Adrenal gland (tissue), 5 donors: ENCODE measurements at regions not wholly inside any gene's neighbourhood (a gene's known extent, or its start where the extent isn't known, plus 50 kb on each side); places are given as distances from the start of the nearest gene placed in this dataset.

Source experiments
- POLR2A ChIP-seq, 2 donors: fragments of 450-650 bp; IDR thresholded peaks; one replicate each; pipeline ENCODE4 v1.6.1; 2017; ENCODE audit warnings: antibody characterized with exemption in 2 of 2, mild to moderate bottlenecking in 2 of 2, moderate library complexity in 1 of 2
- TF ChIP-seq, protein P1 (sequence below), 6 experiments: fragments of 450-650 bp in 4 of 6; fragments of 200-600 bp in 2 of 6; sonication (generic) in 1 of 6; IDR thresholded peaks; 1 replicate in 5 of 6; 2 replicates in 1 of 6; pipeline versions ENCODE4 v1.5.1 to v1.8.0; 2016 to 2021; ENCODE audit warnings: antibody characterized with exemption in 6 of 6, mild to moderate bottlenecking in 2 of 6, moderate library complexity in 1 of 6
- donor health status: DM: no; HTN: no; CAD: no.

DNA sequence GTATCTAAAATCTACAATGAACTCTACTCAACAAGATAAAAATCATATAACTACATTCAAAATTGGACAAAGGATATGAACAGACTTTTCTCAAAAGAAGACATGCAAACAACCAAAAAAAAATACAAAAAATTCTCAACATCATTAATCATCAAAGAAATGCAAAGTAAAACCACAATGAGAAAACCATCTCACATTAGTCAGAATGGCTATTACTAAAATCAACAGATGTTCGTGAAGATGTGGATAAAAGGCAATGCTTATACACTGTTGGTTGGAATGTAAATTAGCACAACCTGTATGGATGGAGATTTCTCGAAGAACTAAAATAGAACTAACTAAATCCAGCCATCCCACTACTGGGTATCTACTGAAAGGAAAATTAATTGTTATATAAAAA, 1080.8 kb downstream of the AMY1C start:
- TF ChIP-seq, protein P1, sequence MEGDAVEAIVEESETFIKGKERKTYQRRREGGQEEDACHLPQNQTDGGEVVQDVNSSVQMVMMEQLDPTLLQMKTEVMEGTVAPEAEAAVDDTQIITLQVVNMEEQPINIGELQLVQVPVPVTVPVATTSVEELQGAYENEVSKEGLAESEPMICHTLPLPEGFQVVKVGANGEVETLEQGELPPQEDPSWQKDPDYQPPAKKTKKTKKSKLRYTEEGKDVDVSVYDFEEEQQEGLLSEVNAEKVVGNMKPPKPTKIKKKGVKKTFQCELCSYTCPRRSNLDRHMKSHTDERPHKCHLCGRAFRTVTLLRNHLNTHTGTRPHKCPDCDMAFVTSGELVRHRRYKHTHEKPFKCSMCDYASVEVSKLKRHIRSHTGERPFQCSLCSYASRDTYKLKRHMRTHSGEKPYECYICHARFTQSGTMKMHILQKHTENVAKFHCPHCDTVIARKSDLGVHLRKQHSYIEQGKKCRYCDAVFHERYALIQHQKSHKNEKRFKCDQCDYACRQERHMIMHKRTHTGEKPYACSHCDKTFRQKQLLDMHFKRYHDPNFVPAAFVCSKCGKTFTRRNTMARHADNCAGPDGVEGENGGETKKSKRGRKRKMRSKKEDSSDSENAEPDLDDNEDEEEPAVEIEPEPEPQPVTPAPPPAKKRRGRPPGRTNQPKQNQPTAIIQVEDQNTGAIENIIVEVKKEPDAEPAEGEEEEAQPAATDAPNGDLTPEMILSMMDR (IDR thresholded peaks at IDR 0.05): no peak
- TF ChIP-seq POLR2A (IDR thresholded peaks at IDR 0.05): no peak
